IMR-90 (cell line): ENCODE measurements at regions not wholly inside any gene's neighbourhood (a gene's known extent, or its start where the extent isn't known, plus 50 kb on each side); places are given as distances from the start of the nearest gene placed in this dataset.

ENCODE experiments used
- BHLHE40 ChIP-seq: fragments of 150-350 bp; IDR thresholded peaks from 2 replicates; pipeline ENCODE4 v1.6.1; 2016; ENCODE audit warnings: mild to moderate bottlenecking, low read depth, low read length
- CEBPB ChIP-seq: IDR thresholded peaks from 2 replicates; pipeline ENCODE4 v1.6.1; 2012; ENCODE audit warnings: low read depth, low read length, improper control_type of control experiment
- CTCF ChIP-seq: conservative IDR thresholded peaks from 2 replicates; pipeline ENCODE4 v1.5.1; 2012; ENCODE audit warnings: mild to moderate bottlenecking, low read depth, low read length, improper control_type of control experiment
- FOS ChIP-seq: fragments of 150-350 bp; IDR thresholded peaks from 2 replicates; pipeline ENCODE4 v1.6.1; 2016; ENCODE audit warnings: low read depth, low read length
- MAFK ChIP-seq: IDR thresholded peaks from 2 replicates; pipeline ENCODE4 v1.6.1; 2012; ENCODE audit warnings: low read depth, low read length, improper control_type of control experiment
- MAZ ChIP-seq: IDR thresholded peaks from 2 replicates; pipeline ENCODE4 v1.6.1; 2012; ENCODE audit warnings: low read depth, mild to moderate bottlenecking, low read length, improper control_type of control experiment, moderate library complexity, borderline replicate concordance
- POLR2A ChIP-seq: IDR thresholded peaks from 2 replicates; pipeline ENCODE4 v1.6.1; 2012; ENCODE audit warnings: mild to moderate bottlenecking, low read depth, low read length
- RAD21 ChIP-seq: IDR thresholded peaks from 2 replicates; pipeline ENCODE4 v1.6.1; 2012; ENCODE audit warnings: low read length, improper control_type of control experiment
- RCOR1 ChIP-seq: IDR thresholded peaks from 2 replicates; pipeline ENCODE4 v1.6.1; 2012; ENCODE audit warnings: mild to moderate bottlenecking, low read length, improper control_type of control experiment; ENCODE audit not compliant: insufficient replicate concordance
- RFX5 ChIP-seq: IDR thresholded peaks from 2 replicates; pipeline ENCODE4 v1.8.0; 2012; ENCODE audit warnings: low read depth, mild to moderate bottlenecking, low read length, moderate library complexity
- SMC3 ChIP-seq: fragments of 150-350 bp; IDR thresholded peaks from 2 replicates; pipeline ENCODE4 v1.6.1; 2016; ENCODE audit warnings: low read depth, mild to moderate bottlenecking, antibody characterized with exemption, low read length, moderate library complexity
- USF2 ChIP-seq: fragments of 150-350 bp; IDR thresholded peaks from 2 replicates; pipeline ENCODE4 v1.6.1; 2017; ENCODE audit warnings: mild to moderate bottlenecking, antibody characterized with exemption, low read length, low read depth

GRCh38 chr2:16908656-16909055, 243.0 kb upstream of the CYRIA start:
- TF ChIP-seq SMC3 (no peak), USF2 (no peak), MAFK (no peak), MAZ (no peak), POLR2A (no peak), CTCF (no peak), RFX5 (no peak), RAD21 (no peak), FOS (no peak), CEBPB (no peak), BHLHE40 (no peak), RCOR1 (no peak)
